ENCODE measurements at regions not wholly inside any gene's neighbourhood (a gene's known extent, or its start where the extent isn't known, plus 50 kb on each side); places are given as distances from the start of the nearest gene placed in this dataset.

GRCh38 chrX:109140463-109140862 lies 341.4 kb downstream of the GUCY2F start:
- Histone ChIP-seq H3K79me2 (ENCODE audit: control insufficient read depth in 1 of 2, insufficient read depth in 2 of 2, low read length in 2 of 2) (no peaks in the 10 kb centered on the region), H2BK20ac (ENCODE audit: low read length) (no peak overlapping the region), H3K9me3 (ENCODE audit: insufficient read depth in 2 of 2, low read depth in 1 of 2, low read length in 1 of 2) (peaks cover 5 to 6% of the 10 kb centered on the region in 2 experiments; a peak in 1 of 4 replicates), H2BK12ac (ENCODE audit: low read depth, low read length) (no peak overlapping the region), H3K79me1 (ENCODE audit: low read depth, low read length) (no peaks in the 10 kb centered on the region), H3K23me2 (ENCODE audit: low read depth, low read length) (no peaks in the 10 kb centered on the region), H3K56ac (replicated peaks; ENCODE audit: insufficient read length, low read depth, low read length) (no peak overlapping the region), H2BK120ac (replicated peaks; ENCODE audit: low read depth, low read length) (no peak overlapping the region), H3K14ac (ENCODE audit: insufficient read length) (no peak overlapping the region), H2AFZ (ENCODE audit: low read length) (no peak overlapping the region), H3K4me3 (ENCODE audit: extremely low read depth in 1 of 4, insufficient read depth in 2 of 4, low read depth in 3 of 4, low read length in 4 of 4) (no peak overlapping the region), H3K36me3 (ENCODE audit: control insufficient read depth in 2 of 4, insufficient read depth in 4 of 4, low read length in 3 of 4) (no peaks in the 10 kb centered on the region; a peak in 2 of 8 replicates), H3K27me3 (replicated peaks in 1 of 4; ENCODE audit: control insufficient read depth in 3 of 4, extremely low read depth in 1 of 4, insufficient read depth in 3 of 4, low read length in 3 of 4) (no peaks in the 10 kb centered on the region), H2BK5ac (ENCODE audit: low read depth, low read length) (no peak overlapping the region), H3K9ac (replicated peaks in 1 of 4; ENCODE audit: extremely low read depth in 1 of 4, low read depth in 3 of 4, low read length in 3 of 4) (no peak overlapping the region), H2BK15ac (ENCODE audit: low read length) (no peak overlapping the region), H3K23ac (ENCODE audit: insufficient read length) (no peak overlapping the region), H3K4me2 (ENCODE audit: insufficient read depth in 1 of 2, low read depth in 2 of 2, low read length in 2 of 2) (no peak overlapping the region), H4K20me1 (replicated peaks in 1 of 2; ENCODE audit: control insufficient read depth in 1 of 2, insufficient read depth in 2 of 2, low read length in 2 of 2) (no peaks in the 10 kb centered on the region), H3K18ac (ENCODE audit: extremely low read depth, low read length) (no peak overlapping the region), H3K4me1 (replicated peaks in 1 of 4; ENCODE audit: control insufficient read depth in 3 of 4, insufficient read depth in 4 of 4, low read length in 3 of 4) (no peaks in the 10 kb centered on the region; a peak in 1 of 7 replicates), H4K8ac (ENCODE audit: extremely low read depth, insufficient read depth, low read length) (no peak overlapping the region), H3K4ac (replicated peaks; ENCODE audit: insufficient read length, low read depth, low read length) (no peak overlapping the region), H2AK5ac (ENCODE audit: low read depth, low read length) (no peak overlapping the region), H4K91ac (replicated peaks; ENCODE audit: insufficient read length, low read length) (no peak overlapping the region), H3K27ac (ENCODE audit: low read depth, low read length) (no peak overlapping the region), H4K5ac (ENCODE audit: insufficient read length, low read depth, low read length) (no peak overlapping the region)
- no peak for FAIRE-seq
- ChIA-PET CTCF (ENCODE audit: partially characterized antibody) (no interaction called here), POLR2A (ENCODE audit: partially characterized antibody) (no interaction called here)
- TF ChIP-seq EGR1 (IDR thresholded peaks at IDR 0.05; ENCODE audit: borderline replicate concordance, low read depth, low read length) (no peak), CBX5 (IDR thresholded peaks at IDR 0.05; ENCODE audit: low read depth, low read length) (no peak), RXRA (IDR thresholded peaks at IDR 0.05; ENCODE audit: insufficient read depth, low read depth, low read length) (no peak), BRCA1 (IDR thresholded peaks at IDR 0.05; ENCODE audit: low read depth, low read length) (no peak), SAP30 (IDR thresholded peaks at IDR 0.05; ENCODE audit: insufficient read depth, insufficient replicate concordance, low read length) (no peak), NANOG (IDR thresholded peaks at IDR 0.05; ENCODE audit: insufficient read depth, low read depth, low read length, poor library complexity, severe bottlenecking) (no peak)
- DNase-seq (ENCODE audit: low read depth in 1 of 2, low spot score in 2 of 2), result no peak
